Ecto neural progenitor cell (in vitro differentiated cells): ENCODE measurements at regions not wholly inside any gene's neighbourhood (a gene's known extent, or its start where the extent isn't known, plus 50 kb on each side); places are given as distances from the start of the nearest gene placed in this dataset.

ENCODE experiments used
- DNase-seq: peaks from one replicate; pipeline ENCODE4 v3.0.0-alpha.2; 2018; ENCODE audit warnings: low spot score

DNA sequence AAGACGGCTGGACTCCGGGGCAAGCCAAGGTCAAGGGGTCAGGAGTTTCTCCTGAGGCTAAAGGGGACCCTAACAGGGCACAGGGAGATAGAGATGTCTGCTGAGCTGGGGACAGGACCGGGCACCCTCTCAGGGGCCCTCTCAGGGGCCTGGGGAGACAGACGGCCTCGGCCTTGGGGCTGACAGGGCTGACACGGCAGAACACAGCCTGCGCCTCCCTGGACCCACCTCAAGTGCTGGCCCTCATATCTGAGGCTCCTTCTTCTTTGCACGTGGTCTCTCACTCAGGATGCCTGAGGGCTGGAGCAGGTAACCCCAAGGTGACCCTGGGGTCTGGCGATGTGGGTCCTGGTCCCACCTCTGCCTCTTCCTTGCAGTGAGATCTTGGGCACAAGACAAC is 186.9 kb upstream of the TNRC6C start:
- no peak for DNase-seq

DNA sequence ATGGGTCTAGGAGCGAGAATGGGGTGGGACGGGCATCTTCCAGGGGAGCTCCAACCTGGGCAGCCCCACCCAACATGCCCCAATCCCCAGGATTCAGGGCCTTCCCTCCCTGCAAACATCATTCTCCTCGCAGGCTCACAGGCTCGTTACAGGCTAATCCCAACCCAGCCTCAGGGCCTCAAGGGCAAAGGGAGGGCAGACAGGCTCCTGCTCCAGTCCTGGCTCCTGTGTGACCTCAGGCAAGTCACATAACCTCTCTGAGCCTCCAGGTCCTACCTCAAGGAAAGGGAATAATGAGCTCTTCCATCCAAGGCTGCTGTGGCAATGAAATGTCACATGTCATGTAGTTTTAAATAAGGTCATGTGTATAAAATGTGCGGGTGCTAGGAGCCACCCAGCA is 186.5 kb upstream of the TNRC6C start:
- DNase-seq, result peak; percentile 56

DNA sequence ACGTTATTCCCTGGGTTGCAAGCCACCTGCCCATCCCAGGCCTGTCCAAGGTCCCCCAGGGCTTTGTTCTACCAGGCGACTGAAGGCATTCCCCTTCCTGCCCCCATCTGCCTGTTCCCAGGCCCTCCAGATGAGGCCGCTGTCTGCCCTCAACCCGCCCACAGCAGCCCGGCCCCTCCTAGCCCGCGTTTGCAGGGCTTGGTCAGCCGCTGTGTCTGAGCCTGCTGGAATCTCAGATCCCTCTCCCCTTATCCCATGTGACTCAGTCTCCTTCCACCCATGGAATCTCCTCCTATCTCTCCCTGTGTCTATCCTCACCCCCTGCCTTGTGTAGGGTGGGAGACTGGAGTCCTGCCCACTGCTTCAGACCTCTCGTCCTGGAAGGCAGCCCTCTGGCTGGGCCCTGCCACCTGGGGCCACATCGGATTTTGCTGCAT is 186.0 kb upstream of the TNRC6C start:
- peak; percentile 92 for DNase-seq

DNA sequence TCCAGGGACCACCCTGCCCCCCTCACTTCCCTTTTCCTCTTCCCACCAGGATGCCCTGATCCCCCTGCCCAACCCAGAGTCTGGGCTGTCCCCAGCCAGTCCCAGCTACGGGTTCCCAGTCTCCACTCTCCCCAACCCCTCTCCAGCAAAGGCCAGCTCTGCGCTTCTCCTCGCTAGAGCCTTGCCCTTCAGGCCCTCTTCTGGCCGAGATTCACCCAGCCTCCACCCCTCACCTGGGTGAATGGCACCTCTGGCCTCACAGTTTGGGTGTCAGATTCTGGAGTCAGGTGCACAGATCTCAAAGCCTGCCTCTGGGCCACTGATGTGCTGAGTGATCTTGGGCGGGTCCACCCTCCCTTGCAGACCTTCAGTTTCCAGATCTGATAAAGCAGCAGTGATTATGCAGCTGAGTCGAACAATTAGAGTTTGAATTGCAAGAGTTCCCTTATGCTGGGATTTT is 185.6 kb upstream of the TNRC6C start:
- no peak for DNase-seq

DNA sequence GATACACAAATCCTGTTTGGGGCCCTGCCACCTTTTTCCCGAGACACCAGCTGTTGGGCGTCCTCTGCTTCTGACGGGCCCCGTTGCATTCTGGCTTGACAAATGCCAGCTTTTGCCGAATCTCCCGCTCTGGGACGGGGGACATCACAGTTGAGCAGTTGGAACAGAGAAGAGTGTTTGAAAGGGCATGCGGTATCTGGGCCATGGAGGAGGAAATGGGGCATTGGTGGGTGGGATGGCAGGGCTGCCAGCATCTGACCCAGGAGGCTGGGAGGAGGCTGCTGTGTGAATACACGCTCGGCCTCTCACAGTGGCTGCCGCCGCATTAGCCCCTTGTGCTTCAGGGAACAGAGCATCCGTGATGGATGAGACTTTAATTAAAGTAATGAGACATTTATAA is 184.3 kb upstream of the TNRC6C start:
- no peak for DNase-seq

DNA sequence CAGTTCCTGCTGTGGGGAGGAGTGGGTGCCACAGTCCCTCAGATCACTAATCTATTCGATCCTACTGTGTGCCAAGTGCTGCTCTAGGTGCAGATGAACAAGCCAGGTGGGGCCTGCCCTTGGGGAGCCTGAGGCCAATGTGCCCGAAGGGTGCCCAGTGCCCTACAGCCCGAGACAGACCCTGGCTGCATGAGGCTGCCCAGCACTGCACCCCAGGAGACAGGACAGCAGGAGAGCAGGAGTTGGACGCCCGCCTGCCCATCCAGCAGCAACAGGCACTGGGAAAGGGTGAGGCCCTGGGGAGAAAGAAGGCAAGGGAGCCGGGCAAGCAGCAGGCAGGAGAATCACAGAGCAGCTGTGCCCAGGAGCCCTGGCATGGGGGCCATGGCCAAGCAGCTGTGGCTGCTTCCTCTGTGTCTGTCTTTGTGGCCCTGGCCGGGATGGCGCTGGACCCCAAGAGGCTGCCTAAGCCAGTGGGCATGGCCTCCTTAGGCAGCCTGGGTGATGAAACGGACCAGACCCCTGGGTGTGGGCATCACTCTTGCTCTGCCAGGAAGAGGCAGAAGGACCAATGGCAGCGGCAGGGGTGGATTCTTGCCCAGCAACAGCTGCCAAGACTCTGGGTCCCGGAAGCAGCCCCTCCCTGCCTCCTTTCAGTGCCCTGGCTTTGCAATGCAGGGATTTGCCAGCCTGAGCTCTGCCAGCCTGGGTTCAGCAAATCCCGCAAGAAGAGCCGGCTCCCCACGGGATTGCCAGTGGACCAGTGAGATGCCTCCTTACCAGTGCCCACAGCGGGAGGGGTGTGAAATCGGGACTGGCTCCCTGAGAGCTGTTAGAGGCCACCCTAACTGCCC is 179.6 kb upstream of the TNRC6C start:
- no peak for DNase-seq

DNA sequence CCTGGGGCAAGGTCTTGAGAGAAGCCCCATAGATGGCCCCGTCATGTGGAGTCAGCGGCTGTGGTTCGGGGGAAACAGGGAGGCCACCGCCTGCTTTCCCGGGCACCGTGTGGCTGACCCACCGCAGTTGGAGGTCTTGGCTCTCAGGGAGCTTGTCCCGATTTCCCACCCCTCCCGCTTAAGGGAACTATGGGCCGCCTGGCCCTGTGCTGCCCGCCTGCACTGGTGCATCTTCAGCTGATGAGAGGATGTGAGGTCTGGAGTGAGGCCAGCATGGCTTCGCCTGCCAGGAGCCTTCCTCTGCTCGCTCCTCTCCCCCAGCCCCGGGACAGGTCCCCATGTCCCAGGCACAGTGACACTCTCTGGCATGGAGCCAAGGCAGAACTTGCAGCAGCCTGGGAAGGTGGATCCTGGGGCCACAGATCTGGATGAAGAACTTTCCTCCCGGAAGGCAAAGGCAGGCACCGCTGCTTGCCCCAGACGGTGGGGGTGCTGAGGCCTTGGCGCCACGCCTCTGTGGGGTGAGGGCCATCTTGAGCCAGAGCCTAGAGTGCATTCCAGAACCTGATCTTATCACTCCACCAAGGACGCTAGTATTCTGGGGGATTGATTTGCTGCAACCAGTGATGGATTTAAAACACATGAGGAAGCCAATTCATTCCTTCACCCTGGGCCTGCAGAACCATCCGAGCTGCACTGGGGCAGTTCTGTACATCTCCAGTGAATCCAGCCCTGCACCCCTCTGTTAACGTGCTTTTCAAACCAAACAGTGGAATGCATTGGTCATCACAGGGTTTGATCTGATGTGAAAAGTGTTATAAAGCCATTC is 178.6 kb upstream of the TNRC6C start:
- DNase-seq, result no peak

DNA sequence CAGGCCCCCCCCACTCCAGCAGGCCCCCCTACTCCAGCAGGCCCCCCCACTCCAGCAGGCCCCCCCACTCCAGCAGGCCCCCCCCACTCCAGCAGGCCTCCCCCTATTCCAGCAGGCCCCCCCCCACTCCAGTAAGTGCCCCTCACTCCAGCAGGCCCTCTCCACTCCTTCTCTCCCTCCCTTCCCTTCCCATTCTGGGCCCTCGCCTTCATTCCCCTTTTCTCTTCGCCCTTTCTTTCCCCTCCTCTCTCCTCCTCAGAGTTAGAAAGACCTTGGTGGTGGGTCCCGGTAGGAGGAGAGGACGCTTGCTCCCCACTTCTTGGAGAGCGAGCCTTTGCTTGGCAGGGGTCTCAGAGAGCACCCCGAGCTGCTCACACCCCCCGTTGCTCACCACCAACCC is 177.0 kb upstream of the TNRC6C start:
- DNase-seq, result no peak

DNA sequence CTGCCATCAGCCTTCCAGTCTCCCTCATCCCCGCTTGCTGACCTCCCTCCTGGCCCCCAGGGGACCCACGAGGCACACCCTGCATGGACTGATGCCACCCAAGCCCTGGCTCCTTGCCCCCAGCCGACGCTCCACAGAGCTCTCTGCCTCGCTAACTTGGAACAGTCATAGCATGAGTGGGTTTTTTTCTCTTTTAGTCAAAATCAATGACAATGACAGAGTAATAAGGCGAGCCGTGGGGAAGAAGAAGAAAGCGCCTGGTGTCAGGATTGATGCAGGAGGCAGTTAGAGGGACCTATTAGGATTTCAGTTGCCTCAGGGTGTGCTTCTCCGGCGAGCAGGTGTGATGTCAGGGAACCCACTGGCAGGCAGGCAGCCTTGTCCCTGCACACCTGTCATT is 176.3 kb upstream of the TNRC6C start:
- no peak for DNase-seq

DNA sequence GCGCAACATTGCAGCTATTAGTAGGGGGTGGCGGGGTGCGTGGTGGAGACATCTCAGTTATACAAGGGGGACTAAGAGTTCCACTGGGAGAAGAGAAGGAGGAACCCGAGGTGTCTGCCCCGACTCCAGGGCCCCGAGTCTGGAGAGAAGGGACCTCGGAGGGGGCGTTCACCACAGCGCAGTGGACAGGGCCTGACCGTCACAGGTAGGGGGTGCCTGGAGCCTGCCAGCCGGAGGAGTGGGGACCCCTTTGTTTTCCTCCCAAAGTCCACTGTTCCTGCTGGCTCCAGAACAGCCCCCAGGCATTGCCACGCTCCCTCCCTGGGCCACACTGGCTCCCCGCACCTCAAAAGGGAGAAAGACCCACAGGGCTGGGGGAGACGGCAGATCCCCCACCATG is 175.9 kb upstream of the TNRC6C start:
- no peak for DNase-seq

DNA sequence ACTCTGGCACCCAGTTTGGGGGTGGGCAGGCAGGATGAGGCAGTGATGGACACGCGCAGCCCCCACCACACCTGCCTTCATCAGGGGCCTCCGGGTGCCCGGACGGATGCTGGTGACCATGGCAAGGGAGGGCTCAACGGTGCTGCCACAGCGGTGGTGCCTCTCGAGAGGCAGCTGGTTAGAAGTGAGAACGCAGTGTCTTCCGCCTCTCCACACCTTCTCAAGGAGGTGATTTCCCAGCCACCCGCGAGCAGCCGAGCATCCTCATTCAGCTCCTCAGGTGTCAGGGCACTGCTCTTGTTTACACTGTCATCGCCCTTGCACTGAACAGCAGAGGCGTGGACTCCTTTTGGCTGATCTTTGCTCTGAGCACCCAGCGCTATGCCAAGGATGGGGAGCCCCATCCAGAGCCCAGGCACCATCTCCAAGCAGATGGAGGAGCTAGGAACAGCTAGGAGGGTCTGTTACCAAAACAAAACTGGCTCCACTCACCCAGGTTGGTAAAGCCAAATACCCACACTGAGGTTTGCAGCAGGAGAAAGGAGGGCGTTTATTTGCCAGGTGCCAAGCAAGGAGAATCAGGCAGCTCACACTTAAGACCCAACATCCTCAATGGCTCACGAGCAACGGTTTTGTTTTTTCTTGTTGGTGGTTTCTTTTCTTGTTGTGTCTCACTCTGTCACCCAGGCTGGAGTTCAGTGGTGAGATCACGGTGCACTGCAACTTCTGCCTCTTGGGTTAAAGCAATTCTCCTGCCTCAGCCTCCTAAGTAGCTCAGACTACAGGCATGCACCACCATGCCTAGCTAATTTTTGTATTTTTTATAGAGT is 174.3 kb upstream of the TNRC6C start:
- DNase-seq, result no peak

DNA sequence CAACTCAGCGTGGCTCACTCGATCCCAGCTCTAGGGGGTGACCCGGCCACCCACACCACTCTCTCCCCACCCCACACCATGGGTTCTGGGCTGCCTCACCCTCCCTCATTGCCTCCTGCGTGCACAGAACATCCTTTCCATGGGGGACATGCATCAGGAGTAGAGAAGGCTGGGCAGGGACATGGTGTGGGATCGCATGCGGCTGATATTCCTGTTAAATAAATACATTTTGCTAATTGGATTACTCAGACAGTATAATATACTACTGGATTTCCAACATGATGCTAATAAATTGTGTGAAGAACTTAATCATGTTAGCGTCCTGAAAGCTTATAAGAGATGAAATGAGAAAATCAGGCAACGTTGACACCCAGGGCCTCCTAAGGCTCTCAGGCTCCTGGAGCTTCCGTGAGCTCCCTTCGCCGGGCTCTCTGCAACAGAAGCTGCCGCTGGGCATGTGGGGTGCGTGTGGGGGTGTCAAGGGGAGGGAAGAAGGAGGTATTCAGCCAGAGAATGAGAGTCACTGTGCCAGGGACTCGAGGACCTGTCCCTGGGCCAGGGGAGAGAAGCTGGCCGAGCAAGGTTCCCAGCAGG is 173.1 kb upstream of the TNRC6C start:
- no peak for DNase-seq

DNA sequence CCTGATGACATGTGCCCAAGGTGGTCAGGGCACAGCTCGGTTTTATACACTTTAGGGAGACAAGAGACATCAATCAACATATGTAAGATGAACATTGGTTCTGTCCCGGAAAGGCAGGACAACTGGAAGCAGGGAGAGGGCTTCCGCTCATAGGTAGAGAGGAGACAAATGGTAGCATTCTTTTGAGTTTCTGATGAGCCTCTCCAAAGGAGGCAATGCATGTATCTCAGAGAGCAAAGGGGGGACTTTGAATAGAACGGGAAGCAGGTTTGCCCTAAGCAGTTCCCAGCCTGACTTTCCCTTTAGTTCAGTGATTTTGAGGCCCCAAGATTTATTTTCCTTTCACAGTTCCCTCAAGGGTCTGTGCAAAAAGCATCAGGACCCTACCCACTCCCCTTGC is 172.4 kb upstream of the TNRC6C start:
- DNase-seq, result no peak

DNA sequence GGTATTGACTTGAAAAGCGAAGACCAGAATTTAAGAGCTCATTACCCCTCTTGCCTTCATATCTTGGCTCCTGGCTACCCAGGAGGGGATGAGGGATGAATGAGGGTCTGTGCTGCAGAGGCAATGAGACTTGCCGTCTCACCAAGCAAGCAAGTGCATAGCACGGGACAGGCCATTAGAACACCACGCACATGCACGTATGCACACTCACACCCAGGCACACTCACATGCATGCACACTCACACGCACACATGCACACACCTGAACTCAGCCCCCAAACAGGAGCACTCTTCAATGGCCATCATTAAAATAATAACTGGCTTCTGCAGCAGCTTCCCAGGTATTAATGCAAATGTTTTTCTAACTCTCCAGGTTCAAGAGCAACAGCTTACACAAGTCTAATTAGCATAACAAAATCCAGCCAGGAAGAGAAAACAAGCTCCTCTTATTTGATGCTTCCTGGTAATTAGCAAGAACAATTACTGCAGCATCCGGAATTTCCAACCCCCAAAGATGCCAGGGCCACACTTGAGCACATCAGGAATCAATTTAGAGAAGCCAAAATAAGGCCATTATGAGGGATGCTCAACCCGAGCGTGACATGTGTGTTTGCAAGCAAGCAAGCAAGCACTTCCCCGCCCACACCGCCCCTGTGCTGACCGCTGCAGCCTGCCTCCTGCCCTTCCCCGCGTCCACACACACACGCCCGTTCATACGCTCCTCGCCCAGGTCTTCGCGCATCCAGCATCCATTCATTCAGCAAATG is 171.6 kb upstream of the TNRC6C start:
- DNase-seq, result peak; percentile 68

DNA sequence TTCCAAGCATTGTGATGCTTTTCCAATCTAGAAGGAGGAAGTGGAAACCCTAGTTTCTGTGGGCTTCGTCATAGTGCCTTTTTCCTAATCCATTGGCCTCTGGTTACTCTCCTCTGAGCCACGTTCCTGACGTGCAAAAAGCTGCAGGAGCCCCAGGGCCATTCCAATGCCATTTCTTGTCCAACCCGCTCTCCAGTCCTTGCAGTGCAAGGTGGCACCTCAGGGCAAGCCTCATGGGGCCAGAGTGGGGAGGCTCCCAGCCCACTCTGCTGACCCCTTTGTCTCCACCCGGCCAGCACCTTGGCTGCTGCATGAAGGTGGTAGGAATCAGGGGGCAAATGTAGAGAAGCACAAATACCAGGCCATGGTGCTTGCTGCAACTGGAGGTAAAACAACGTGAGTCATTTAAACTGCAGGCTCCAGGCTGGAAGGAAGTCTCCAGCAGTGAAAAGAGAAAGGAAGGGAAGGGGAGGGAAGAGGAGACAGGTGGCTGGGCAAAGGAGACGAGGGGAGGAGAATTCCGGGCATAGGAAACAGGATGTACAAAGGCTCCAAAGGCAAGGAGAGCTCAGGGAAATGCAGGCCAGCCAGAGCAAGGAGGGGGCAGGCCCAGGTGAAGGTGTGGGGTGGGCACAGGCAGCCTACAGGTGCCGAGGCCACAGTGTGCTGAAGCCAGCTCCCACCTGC is 168.2 kb upstream of the TNRC6C start:
- no peak for DNase-seq

DNA sequence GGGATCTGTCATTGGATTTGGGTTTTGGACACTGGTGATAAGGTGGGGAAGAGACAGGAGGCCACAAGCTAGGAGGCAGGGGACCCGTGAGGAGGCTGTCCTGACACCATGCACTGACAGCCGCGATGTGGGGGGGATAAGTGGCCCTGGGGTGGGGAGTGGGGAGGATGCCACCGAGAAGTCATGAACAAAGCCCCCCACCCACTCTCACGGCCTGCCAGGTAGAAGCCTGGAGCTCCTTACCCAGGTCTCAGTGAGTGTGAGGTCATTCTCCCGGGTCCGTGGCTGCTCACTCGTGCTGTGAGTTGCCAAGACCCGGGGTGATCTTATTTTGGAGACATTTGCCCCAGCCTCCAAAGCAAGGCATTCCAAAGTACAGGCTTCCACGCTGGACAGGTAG is 165.9 kb upstream of the TNRC6C start:
- no peak for DNase-seq

DNA sequence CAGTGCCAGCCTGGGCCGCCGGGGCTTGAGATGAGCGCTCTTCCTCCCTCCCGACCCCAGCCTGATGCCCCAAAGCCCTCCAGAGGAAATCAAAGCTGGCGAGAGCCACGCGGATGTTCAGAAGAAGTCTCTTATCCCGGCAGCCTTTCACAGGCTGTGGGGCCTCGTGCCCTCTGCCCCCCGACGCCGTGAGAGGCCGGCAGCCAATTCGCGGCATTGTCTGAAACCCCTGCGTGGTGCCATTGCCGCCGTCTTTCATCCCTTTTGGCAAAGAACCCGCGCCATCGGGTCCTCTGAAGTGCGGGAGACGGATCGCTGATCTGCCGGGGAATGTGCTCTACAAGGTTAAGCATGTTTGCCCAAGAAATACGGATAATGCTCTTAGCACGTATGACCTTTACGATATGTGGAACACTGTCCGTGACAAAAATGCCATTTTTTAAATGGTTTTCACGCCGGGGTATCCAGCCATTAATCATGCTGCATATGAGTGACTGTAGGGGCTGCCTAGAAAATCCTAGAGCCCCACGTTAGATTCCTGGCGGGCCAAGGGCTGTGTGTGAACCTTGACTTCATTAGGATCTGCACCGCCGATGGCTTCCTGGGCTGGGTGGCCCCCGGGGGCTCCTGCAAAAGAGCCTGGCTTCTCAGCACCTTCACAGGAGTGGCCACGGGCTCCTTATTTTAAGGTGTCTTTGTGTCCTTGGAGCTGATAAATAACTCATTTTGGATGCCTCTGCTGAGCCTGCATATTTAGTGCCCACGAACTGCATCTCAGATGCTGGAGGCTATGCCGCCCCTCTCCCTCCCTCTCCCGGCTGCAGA is 165.1 kb upstream of the TNRC6C start:
- DNase-seq, result no peak

DNA sequence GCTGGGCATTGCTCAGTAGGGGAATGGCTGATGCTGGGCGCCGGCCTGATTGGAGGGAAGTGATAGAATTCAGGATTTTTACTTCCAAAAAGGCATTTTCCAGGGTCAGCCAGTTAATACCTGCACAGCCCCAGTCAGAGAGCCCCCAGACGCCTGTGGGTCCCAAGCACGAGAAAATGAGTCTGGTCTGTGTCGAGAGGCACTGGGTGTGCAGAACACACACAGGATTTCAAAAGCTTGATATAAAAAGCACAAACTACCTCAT is 164.6 kb upstream of the TNRC6C start:
- no peak for DNase-seq

DNA sequence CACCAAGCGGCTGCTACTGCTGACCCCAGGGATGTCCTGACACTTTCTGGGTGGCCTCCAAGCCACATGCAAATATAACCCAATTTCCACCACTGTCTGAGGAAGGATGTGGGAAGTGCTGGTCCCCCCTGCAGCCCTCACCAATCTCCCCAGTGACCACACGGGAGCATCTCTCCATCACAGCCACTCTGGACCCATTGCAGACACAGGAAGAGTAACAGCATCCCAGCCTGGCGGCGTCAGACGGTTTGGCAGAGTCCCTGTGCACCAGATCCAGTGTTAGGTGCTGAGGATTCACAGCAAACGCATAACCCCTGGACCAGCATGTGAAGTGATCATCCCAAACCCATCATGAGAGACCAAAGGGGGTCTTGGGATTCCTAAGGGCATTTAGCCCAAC is 163.7 kb upstream of the TNRC6C start:
- DNase-seq, result no peak

DNA sequence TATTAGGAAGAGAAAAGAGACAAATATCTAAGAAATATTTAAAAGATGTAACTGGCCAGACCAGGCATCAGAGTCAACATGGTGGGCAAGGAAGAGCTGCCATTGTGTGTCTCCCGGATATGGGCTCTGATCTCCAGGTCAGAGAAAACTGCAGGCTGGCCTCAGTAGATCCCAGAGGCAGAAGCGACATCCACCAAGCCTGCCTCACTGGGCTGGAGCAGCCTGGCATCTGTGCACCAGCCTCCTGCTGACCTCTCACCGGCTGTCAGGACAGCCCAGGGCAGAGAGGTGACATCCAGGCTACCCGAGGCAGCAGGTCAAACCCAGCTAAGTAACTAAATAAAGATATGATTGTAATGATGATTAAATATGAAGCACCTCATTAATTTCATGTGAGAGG is 162.8 kb upstream of the TNRC6C start:
- no peak for DNase-seq
